CD4-positive, alpha-beta T cell treated with Interleukin-4 for 1 hour (primary cell): ENCODE measurements at regions not wholly inside any gene's neighbourhood (a gene's known extent, or its start where the extent isn't known, plus 50 kb on each side); places are given as distances from the start of the nearest gene placed in this dataset.

Experiments
- DNase-seq, 2 donors: peaks; one replicate each; pipeline ENCODE4 v3.0.0-alpha.2; 2020 to 2022

DNA sequence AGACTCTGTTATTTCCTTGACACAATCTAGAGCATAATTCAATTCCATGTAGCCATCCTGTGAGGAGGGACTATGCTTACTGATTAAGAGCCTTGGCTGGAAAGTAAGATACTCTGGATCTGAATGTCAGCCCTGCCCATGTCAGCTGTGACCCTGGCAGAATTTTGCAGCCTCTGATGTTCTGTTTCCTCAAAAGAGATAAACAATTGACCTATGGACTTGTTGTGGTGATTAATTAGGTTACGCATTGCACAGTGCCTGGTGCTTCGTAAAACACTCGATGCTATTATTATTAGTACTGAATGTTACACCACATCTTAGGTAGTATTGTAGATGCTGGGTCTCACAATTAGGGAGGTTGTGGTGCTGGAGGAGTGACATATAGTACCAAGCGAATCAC lies 161.3 kb upstream of the MEIS2 start:
- DNase-seq, result no peak

- DNase-seq, result no peak
These were observed 162.7 kb upstream of the MEIS2 start for GRCh38 chr15:37262922-37263608.

DNA sequence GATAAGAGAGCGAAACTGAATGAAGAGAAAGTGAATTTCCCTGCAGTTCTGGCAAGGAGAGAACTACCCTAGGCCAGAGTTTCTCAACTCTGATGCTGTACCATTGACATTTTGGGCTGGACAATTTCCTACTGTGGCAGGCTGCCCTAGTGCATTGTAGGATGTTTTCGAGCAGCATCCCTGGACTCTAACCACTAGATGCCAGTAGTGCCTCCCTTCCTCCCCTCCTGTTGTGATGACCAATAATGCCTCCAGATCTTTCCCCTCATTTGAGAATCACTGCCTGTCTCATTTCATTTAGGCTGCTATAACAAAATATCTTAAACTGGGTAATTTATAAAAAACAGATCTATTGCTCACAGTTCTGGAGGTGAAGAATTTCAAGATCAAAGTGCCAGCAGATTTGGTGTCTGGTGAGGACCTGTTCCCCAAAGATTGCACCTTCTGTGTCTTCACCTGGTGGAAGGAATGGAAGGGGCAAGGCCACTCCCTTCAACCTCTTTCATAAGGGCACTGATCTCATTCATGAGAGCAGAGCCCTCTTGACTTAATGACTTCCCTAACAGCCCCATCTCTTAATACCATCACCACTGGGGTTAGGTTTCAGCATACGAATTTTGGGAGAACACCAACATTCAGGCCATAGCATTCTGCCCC lies 188.9 kb upstream of the MEIS2 start:
- DNase-seq, result no peak

DNA sequence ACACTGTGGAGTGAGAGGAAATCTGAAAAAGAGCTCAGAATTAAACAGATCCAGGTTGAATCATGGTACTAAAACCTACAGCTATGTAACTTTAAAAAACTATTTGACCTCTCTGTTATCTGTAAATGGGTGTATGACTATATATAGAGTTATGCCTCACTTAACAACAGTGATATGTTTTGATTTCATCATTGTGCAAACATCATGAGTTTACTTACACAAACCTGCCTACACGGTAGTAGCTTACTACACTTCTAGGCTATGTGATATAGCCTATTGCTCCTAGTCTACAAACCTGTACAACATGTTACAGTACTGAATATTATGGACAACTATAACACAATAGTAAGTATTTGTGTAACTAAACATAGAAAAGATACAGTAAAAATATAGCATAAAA lies 191.6 kb upstream of the MEIS2 start:
- no peak for DNase-seq

DNA sequence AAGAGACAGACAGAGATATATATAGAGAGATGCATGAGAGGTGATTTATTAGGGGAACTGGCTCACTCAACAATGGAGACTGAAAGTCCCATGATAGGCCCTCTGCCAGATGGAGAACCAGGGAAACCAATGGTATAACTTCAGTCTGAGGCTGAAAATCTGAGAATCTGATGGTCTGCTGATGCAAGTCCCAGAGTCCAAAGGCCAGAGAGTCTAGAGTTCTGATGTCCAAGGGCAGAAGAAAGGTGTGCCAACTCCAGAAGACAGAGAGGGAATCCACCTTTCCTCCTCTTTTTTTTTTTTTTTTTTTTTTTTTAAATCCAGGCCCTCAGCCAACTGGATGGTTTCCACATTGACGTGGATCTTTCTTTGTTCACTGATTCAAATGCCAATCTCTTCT lies 197.9 kb upstream of the MEIS2 start:
- DNase-seq, result no peak

DNA sequence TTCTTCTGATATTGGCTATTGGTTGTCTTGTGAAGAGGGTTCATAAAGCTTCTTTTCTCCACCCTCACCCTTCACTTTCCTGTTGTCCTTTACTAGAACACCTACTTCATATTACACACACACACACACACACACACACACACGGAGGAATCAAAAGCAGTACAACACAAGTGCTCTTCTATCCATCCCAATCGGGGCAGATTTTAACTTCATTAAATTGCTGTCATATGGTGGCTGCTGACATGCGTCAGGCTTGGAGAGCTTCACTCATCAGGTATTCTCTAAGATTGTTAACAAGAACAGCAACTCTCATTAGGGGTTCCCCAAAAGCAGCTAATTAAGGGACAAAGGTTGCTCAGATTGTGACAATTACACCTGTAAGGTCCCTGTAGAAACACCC lies 239.1 kb upstream of the MEIS2 start:
- DNase-seq, result no peak

- no peak for DNase-seq
These were observed 239.5 kb upstream of the MEIS2 start for GRCh38 chr15:37339856-37340255.

- no peak for DNase-seq
These were observed 240.1 kb upstream of the MEIS2 start for GRCh38 chr15:37340438-37340837.

DNA sequence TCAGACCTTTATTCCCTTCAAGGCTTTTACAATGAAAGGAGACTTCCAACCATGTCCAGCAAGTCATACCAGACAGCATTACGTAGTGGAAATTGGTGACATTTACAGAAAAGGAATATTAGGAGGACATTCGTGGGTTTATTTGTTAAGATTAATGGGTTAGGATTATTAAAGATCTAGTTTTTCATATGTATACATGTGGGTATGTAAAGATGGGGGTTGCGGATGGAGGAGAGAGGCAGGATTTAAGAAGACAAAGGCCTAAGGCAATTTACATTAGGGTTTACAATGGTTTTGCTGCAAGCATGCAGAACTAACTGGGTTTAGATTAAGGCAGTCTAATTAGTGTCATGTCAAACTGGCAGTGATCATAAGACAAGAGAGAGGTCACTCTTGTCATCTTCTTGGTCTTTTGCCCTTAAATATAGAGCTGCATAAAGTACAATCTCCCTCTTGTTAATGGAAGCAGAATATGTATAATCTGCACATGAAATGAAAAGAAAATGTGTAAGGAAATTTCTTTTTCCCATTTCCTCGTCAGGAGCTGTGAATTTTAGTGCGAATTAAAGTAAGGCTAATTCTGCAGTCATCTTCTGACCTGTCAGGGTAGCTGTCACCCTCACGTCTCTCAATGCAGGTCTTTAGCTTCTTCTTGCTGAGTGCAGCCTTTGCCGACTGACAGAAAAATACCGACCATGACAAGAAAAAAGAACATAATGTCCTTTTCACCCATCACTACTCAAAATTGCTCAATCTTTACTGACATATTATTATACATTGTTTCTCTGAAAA lies 258.9 kb upstream of the MEIS2 start:
- no peak for DNase-seq

- no peak for DNase-seq
These were observed 259.5 kb upstream of the MEIS2 start for GRCh38 chr15:37359893-37360290.

DNA sequence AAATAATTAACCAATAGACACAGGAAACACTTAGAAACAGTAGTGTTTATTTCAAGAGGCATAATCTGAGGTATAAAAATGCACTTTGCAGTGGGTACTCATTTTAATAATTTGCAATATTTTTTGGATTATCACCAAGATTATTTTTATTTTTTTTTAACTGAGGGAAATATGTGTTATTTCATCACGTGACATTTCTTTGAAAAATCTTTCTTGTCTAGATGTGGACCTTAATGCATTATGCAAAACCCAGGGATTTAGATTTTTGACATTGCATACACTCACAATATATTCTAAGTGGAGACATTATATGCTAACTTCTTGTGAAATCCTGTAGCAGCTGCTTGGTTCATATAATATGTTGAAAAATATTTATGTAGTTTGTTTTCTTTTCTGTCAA lies 260.4 kb upstream of the MEIS2 start:
- DNase-seq, result no peak

GRCh38 chr15:37361621-37362020 lies 261.3 kb upstream of the MEIS2 start:
- DNase-seq, result no peak

DNA sequence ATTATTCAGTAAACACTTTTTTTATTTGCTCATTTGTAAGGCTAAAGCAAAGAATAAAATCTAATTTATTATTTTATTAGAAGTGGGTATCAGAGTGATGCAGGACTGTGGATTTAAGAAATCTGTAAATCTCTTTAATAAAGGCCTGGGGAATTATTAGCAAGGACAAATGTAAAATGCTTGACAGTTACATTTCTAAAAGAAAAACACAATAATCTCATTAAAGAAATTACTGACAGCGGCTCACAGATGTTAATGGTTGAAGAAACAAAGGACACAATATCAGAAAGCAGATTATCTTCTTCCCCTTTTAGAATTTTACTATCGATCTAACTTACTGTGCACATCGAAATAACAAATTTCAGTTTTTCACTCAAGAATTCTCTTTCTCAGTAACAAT lies 262.1 kb upstream of the MEIS2 start:
- no peak for DNase-seq

DNA sequence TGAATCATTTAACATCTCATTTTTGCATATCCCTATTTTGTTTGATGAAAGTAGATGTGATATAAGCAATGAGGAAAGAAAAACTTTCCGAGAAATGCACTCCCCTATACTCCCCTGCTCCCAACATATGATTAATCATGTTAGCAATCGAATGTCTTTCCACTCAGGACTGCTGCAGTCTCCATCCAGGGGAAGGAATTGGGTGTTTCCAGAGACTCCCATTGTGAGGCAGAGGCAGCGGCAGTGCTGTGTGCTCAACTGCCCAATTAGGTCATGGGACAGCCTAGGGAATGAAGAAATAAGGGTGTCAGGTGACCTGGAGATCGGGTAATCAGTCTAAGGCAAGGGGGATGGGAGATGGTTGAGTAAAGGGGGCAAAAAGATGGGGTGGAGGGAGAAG lies 268.6 kb upstream of the MEIS2 start:
- DNase-seq, result no peak

GRCh38 chr15:37370941-37371340 lies 270.6 kb upstream of the MEIS2 start:
- no peak for DNase-seq

GRCh38 chr15:37372064-37372463 lies 271.7 kb upstream of the MEIS2 start:
- no peak for DNase-seq

DNA sequence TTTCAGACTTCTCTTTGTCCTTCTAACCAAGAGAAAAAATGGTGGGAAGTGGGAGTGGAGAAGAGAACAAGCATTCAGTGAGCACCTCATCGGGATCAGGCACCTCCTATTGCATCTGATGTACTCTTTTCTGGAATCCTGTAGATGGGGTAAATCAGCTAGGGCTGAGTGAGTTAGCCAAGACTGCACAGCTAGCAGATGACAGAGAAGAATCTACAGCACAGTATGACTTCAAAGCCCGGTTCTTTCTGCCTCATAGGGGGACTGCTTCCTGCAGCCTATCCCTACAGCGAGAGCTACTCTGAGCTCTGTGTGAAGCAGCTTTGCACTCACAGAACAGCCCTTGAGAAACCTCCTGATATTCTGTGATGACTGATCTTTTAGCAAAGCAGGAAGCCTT lies 275.2 kb upstream of the MEIS2 start:
- DNase-seq, result no peak

DNA sequence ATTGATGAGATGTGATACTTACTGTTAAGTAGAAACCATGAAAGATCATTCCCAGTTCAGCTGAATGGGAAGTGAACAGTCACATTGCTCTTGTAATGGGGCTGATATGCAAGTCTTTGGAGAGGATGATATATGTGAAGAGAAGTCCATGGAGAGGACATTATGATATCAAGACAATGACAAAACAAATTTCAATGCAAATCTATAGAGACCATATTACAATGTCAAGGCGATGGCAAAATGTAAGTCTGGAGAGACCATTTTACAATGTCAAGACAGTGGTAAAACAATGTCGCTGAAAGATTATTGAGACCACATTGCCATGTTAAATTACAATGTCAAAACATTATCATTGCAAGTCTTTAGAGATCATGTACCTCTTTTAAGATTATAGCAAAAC lies 277.1 kb upstream of the MEIS2 start:
- no peak for DNase-seq

- DNase-seq, result no peak
These were observed 294.2 kb upstream of the MEIS2 start for GRCh38 chr15:37394402-37395099.

DNA sequence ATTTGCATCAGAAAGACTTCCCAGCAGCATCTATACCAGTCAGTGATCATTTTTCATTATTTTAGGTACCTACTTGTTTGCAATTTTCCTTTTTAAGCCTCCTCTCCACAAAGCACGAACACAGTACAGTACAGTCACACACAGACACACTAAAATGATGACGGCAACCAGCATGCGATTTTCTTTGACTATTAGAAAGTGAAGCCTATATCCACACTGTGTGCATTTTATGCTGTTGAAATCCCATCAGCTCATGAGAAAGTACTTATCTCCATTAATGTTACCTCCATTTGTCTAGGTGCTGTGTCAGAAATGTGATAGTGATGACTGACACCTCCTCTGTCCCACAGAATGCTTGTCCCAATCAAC lies 294.7 kb upstream of the MEIS2 start:
- no peak for DNase-seq

- no peak for DNase-seq
These were observed 297.1 kb upstream of the MEIS2 start for GRCh38 chr15:37397266-37398022.

DNA sequence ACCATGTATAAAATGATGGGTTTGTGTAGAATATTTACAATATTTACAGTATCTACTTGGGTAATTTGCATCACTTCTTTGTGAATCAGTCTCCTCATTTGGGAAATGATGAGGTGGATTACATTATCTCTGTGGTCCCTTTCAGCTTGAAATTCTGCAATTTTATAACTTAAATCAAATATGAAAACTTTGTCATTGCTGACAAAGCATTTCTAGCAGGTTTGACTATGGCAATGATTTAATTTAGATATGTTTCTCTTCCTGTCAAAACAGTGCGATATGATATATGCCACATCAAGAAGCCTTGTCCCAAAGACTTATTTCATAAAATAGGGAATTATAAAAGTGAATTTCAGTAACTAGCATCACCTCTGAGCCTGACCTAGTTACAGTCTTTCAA lies 315.8 kb upstream of the MEIS2 start:
- DNase-seq, result no peak

DNA sequence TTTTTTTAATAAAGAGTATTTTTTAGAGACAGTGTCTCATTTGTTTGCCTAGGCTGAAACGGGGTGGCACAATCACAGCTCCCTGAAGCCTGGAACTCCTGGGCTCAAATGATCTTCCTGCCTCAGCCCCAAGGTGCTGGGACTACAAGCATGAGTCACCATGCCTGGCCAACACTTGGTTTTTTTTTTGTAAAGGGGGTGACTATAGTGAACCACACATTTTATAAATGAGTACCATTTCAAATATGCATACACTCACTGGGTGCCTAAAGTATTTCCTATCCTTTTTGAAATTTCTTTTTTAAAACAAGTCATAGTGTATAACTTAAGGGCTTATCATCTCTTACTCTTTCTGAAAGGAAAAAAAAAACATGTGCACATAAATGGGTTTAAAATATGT lies 325.2 kb upstream of the MEIS2 start:
- no peak for DNase-seq
